Panc1 (cell line): ENCODE measurements at regions not wholly inside any gene's neighbourhood (a gene's known extent, or its start where the extent isn't known, plus 50 kb on each side); places are given as distances from the start of the nearest gene placed in this dataset.

Source experiments
- CTCF ChIP-seq: fragments of 450-650 bp; IDR thresholded peaks from 2 replicates; pipeline ENCODE4 v1.5.1; 2017; ENCODE audit warnings: mild to moderate bottlenecking
- TF ChIP-seq, protein P1 (sequence below), 2 experiments: IDR thresholded peaks; 2 replicates each; pipeline ENCODE4 v1.6.1; 2011 to 2012; ENCODE audit warnings: low read depth in 2 of 2, control low read depth in 1 of 2, low read length in 1 of 2, mild to moderate bottlenecking in 1 of 2, moderate library complexity in 1 of 2; ENCODE audit not compliant: insufficient read depth in 1 of 2

- TF ChIP-seq, protein P1, sequence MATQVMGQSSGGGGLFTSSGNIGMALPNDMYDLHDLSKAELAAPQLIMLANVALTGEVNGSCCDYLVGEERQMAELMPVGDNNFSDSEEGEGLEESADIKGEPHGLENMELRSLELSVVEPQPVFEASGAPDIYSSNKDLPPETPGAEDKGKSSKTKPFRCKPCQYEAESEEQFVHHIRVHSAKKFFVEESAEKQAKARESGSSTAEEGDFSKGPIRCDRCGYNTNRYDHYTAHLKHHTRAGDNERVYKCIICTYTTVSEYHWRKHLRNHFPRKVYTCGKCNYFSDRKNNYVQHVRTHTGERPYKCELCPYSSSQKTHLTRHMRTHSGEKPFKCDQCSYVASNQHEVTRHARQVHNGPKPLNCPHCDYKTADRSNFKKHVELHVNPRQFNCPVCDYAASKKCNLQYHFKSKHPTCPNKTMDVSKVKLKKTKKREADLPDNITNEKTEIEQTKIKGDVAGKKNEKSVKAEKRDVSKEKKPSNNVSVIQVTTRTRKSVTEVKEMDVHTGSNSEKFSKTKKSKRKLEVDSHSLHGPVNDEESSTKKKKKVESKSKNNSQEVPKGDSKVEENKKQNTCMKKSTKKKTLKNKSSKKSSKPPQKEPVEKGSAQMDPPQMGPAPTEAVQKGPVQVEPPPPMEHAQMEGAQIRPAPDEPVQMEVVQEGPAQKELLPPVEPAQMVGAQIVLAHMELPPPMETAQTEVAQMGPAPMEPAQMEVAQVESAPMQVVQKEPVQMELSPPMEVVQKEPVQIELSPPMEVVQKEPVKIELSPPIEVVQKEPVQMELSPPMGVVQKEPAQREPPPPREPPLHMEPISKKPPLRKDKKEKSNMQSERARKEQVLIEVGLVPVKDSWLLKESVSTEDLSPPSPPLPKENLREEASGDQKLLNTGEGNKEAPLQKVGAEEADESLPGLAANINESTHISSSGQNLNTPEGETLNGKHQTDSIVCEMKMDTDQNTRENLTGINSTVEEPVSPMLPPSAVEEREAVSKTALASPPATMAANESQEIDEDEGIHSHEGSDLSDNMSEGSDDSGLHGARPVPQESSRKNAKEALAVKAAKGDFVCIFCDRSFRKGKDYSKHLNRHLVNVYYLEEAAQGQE (IDR thresholded peaks at IDR 0.05; ENCODE audit: insufficient read depth in 1 of 2, low read depth in 2 of 2, low read length in 1 of 2) = no peak
- TF ChIP-seq CTCF = no peak
These were observed 133.1 kb downstream of the MTNR1A start for GRCh38 chr4:186422296-186422695.
